ENCODE measurements at regions not wholly inside any gene's neighbourhood (a gene's known extent, or its start where the extent isn't known, plus 50 kb on each side); places are given as distances from the start of the nearest gene placed in this dataset.
"Not testable (repeated sequence)": the region's sequence is repeated elsewhere in the genome, so short reads cannot be mapped to it uniquely, and the experiment has no call there.

GRCh38 chr21:33971492-33972013 lies 55.9 kb upstream of the ATP5PO start:
- no peak for DNase-seq

- no peak for DNase-seq
These were observed 54.0 kb upstream of the ATP5PO start for GRCh38 chr21:33969581-33969980.

GRCh38 chr21:33968995-33969348 lies 53.4 kb upstream of the ATP5PO start:
- no peak for DNase-seq

DNA sequence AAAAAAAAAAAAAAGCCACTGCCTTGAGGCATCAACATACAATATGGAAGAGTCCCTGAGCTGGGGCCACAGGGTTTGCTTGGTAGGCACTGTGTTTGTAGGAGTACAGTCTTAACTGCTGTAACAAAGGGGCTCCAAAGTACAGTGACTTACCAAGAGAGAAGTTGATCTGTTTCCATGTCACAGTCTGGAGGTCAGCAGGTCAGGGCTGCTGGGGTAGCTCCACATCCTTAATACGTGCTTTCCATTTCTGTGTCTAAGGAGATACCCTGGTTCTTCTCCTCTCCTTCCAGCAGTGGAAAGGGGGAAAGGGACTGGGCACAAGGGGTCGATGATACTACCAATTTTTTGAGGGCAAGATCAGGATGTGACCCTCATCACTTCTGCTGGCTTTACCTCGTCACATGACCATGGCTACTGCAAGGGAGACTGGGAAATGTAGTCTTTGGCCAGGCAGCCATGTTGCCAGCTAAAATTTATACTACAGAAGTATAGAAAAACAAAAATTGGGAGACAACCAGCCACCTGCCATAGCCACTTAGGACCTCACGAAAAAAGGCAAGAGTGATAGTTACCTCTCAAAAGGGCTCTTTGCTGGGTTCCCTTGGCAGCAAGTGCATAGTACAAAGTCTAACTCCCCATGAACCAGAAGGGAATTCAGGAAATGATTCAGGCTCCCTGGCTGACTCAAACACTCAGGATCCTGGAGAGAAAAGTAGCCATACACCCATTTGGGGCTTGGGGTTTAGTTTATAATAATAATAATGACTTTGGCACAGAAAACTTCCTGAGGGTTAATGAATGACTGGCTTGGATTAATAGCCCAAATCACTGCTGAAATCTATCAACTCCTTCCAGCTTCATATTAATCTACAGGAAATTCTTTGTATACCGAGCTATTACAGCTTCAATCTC lies 52.7 kb upstream of the ATP5PO start:
- peak in 1 of 2 donors; percentile 27 for DNase-seq

GRCh38 chr21:33967086-33967571 lies 51.5 kb upstream of the ATP5PO start:
- DNase-seq, result no peak

DNA sequence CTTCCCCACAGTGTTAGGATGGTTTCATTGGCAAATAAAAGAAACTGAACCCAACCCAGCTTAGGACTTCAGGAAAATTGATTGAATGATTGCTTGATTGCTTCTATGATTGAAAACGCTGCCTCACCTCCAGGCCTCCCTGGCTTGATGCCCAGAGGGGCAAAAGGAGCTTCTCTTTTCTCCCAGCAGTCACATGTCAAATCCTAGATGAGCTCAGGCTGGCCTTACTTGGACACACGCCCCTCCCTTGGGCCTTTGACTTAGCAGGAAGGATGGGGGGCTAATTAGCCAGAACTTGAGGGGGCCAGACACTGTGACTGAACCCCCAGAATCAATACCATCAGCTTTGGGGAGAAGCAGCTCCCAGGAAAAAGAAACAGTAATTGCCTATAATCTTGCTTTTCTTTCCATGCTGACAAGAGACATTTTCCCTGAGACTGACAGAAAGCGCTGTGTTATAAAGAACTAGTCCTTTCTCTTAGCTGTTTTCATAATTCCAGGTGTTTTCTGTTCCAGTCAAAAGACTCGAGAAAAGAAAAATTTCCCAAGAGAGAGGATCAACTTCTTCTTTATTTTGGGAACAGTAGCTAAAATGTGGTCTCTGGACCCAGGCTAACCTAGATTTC lies 50.8 kb upstream of the ATP5PO start:
- DNase-seq, result peak; percentile 43 to 54

DNA sequence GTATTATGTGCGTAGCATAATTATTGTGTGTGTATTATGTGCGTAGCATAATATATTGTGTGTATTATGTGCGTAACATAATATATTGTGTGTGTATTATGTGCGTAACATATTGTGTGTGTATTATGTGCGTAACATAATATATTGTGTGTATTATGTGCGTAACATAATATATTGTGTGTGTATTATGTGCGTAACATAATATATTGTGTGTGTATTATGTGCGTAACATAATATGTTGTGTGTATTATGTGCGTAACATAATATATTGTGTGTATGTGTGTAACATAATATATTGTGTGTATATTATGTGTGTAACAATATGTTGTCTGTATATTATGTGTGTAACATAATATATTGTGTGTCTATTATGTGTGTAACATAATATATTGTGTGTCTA lies 50.1 kb upstream of the ATP5PO start:
- not testable (repeated sequence) for DNase-seq
